Progenitor cell of endocrine pancreas (in vitro differentiated cells): ENCODE measurements at regions not wholly inside any gene's neighbourhood (a gene's known extent, or its start where the extent isn't known, plus 50 kb on each side); places are given as distances from the start of the nearest gene placed in this dataset.

Experiments
- DNase-seq: peaks from one replicate; pipeline ENCODE4 v3.0.0; 2021; ENCODE audit warnings: low spot score; ENCODE audit not compliant: unreplicated experiment
- H3K27ac Mint-ChIP-seq: 2 replicates; pipeline ENCODE4 v1.8.0; 2021; ENCODE audit warnings: mild to moderate bottlenecking, moderate library complexity, mixed read lengths
- H3K27me3 Mint-ChIP-seq: 2 replicates; pipeline ENCODE4 v1.8.0; 2021; ENCODE audit warnings: mixed read lengths
- H3K36me3 Mint-ChIP-seq: 2 replicates; pipeline ENCODE4 v1.8.0; 2022; ENCODE audit warnings: mixed read lengths; ENCODE audit not compliant: insufficient read depth
- H3K4me1 Mint-ChIP-seq: 2 replicates; pipeline ENCODE4 v1.8.0; 2021; ENCODE audit warnings: low read depth, mixed read lengths
- H3K4me3 Mint-ChIP-seq: 2 replicates; pipeline ENCODE4 v1.8.0; 2021; ENCODE audit warnings: low read depth, mild to moderate bottlenecking, moderate library complexity, mixed read lengths
- H3K9me3 Mint-ChIP-seq: 2 replicates; pipeline ENCODE4 v1.8.0; 2021; ENCODE audit warnings: low read depth, mixed read lengths
- TF ChIP-seq, protein P1 (sequence below): fragments of 200-600 bp; sonication (generic); IDR thresholded peaks from one replicate; pipeline ENCODE4 v1.5.0; 2021; ENCODE audit warnings: antibody characterized with exemption, mild to moderate bottlenecking; ENCODE audit not compliant: unreplicated experiment

GRCh38 chr6:76592566-76592965, 520.1 kb upstream of the IMPG1 start:
- no peak for DNase-seq
- Mint-ChIP-seq H3K9me3 (peaks cover 20% of the 10 kb centered on the region), H3K4me3 (no peak overlapping the region), H3K4me1 (no peaks in the 10 kb centered on the region), H3K27me3 (no peaks in the 10 kb centered on the region), H3K27ac (no peak overlapping the region), H3K36me3 (no peaks in the 10 kb centered on the region)
- TF ChIP-seq, protein P1, sequence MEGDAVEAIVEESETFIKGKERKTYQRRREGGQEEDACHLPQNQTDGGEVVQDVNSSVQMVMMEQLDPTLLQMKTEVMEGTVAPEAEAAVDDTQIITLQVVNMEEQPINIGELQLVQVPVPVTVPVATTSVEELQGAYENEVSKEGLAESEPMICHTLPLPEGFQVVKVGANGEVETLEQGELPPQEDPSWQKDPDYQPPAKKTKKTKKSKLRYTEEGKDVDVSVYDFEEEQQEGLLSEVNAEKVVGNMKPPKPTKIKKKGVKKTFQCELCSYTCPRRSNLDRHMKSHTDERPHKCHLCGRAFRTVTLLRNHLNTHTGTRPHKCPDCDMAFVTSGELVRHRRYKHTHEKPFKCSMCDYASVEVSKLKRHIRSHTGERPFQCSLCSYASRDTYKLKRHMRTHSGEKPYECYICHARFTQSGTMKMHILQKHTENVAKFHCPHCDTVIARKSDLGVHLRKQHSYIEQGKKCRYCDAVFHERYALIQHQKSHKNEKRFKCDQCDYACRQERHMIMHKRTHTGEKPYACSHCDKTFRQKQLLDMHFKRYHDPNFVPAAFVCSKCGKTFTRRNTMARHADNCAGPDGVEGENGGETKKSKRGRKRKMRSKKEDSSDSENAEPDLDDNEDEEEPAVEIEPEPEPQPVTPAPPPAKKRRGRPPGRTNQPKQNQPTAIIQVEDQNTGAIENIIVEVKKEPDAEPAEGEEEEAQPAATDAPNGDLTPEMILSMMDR = no peak

- no peaks in the 10 kb centered on the region for H3K27me3 Mint-ChIP-seq
- TF ChIP-seq, protein P1 = no peak
- H3K27ac Mint-ChIP-seq = no peak overlapping the region
- H3K4me1 Mint-ChIP-seq = no peaks in the 10 kb centered on the region
- no peak overlapping the region for H3K4me3 Mint-ChIP-seq
- H3K9me3 Mint-ChIP-seq = peaks cover 7% of the 10 kb centered on the region
- no peak for DNase-seq
- no peaks in the 10 kb centered on the region for H3K36me3 Mint-ChIP-seq
Observed at GRCh38 chr6:76587271-76587670, 514.8 kb upstream of the IMPG1 start.

- no peak overlapping the region for H3K27ac Mint-ChIP-seq
Observed at GRCh38 chr6:76584121-76584520, 511.7 kb upstream of the IMPG1 start.

GRCh38 chr6:76578746-76579145, 506.3 kb upstream of the IMPG1 start:
- Mint-ChIP-seq H3K27ac (no peak overlapping the region), H3K36me3 (no peaks in the 10 kb centered on the region), H3K4me1 (no peaks in the 10 kb centered on the region), H3K9me3 (no peaks in the 10 kb centered on the region), H3K4me3 (no peak overlapping the region), H3K27me3 (peaks cover 3% of the 10 kb centered on the region)
- TF ChIP-seq, protein P1 = no peak
- DNase-seq = no peak

More at GRCh38 chr6:76584121-76584520, 511.7 kb upstream of the IMPG1 start:
- no peak overlapping the region for H3K4me3 Mint-ChIP-seq
- no peaks in the 10 kb centered on the region for H3K4me1 Mint-ChIP-seq
- no peaks in the 10 kb centered on the region for H3K36me3 Mint-ChIP-seq
- TF ChIP-seq, protein P1 = no peak
- H3K9me3 Mint-ChIP-seq = peaks cover 2% of the 10 kb centered on the region
- no peaks in the 10 kb centered on the region for H3K27me3 Mint-ChIP-seq
- DNase-seq = no peak

GRCh38 chr6:76574746-76575145, 502.3 kb upstream of the IMPG1 start:
- peaks cover 3% of the 10 kb centered on the region for H3K27me3 Mint-ChIP-seq
- no peaks in the 10 kb centered on the region for H3K9me3 Mint-ChIP-seq
- DNase-seq = no peak
- H3K36me3 Mint-ChIP-seq = no peaks in the 10 kb centered on the region
- no peak overlapping the region for H3K4me3 Mint-ChIP-seq
- H3K27ac Mint-ChIP-seq = no peak overlapping the region
- TF ChIP-seq, protein P1 = no peak
- no peaks in the 10 kb centered on the region for H3K4me1 Mint-ChIP-seq
